Lower leg skin (tissue), 4 donors: ENCODE measurements at regions not wholly inside any gene's neighbourhood (a gene's known extent, or its start where the extent isn't known, plus 50 kb on each side); places are given as distances from the start of the nearest gene placed in this dataset.
A peak's percentile ranks its signal among the peaks of the same experiment; 100 is the strongest.

Source experiments
- DNase-seq, 2 donors: peaks; one replicate each; pipeline ENCODE4 v3.0.0-alpha.2; 2019; ENCODE audit warnings: low spot score in 2 of 2
- H3K4me3 ChIP-seq: fragments of 200-600 bp; sonication (generic); 2 replicates; pipeline ENCODE4 v1.5.1; 2017; ENCODE audit warnings: mild to moderate bottlenecking, low read depth; ENCODE audit not compliant: poor library complexity, severe bottlenecking
- POLR2A ChIP-seq, 2 donors: fragments of 450-650 bp; IDR thresholded peaks; one replicate each; pipeline ENCODE4 v1.6.1; 2016 to 2017; ENCODE audit warnings: antibody characterized with exemption in 2 of 2, mild to moderate bottlenecking in 1 of 2, moderate library complexity in 1 of 2
- WGBS, 2 donors: methylation state at CpG; one replicate each; pipeline ENCODE4 v1.1.5; 2018; 5-methylcytosine and 5-hydroxymethylcytosine counted together
- intact Hi-C: fragments of 100-400 bp; cut with DNase I; formaldehyde crosslinking; loops from one replicate; pipeline ENCODE4 v1.15.0; 2023; ENCODE audit warnings: low total_unique reads
- TF ChIP-seq, protein P1 (sequence below), 3 donors: fragments of 450-650 bp; IDR thresholded peaks; one replicate each; pipeline ENCODE4 v1.5.1; 2016; ENCODE audit warnings: antibody characterized with exemption in 3 of 3, mild to moderate bottlenecking in 3 of 3, moderate library complexity in 2 of 3

DNA sequence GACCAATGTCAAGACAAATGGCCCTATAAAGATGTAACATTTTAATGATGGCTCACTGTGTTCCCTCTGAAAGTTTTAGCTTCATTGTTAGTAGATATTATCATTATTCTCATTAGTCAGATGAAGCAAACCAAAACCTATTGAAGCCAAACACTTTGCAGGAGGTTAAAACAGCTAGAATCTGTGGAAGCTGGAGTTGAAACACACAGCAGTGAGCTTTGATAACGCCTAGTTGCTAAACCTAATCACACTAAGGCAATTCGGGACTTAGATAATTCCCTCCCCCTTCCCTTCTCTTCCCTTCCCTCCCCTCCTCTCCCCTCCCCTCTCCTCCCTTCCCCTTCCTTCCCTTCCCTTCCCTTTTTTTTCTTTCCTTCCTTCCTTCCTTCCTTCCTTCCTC, 165.7 kb downstream of the TRIB2 start:
- 70 to 74% methylated on average over 2 of the region's 2 CpGs for WGBS, 2 donors
- TF ChIP-seq, protein P1, sequence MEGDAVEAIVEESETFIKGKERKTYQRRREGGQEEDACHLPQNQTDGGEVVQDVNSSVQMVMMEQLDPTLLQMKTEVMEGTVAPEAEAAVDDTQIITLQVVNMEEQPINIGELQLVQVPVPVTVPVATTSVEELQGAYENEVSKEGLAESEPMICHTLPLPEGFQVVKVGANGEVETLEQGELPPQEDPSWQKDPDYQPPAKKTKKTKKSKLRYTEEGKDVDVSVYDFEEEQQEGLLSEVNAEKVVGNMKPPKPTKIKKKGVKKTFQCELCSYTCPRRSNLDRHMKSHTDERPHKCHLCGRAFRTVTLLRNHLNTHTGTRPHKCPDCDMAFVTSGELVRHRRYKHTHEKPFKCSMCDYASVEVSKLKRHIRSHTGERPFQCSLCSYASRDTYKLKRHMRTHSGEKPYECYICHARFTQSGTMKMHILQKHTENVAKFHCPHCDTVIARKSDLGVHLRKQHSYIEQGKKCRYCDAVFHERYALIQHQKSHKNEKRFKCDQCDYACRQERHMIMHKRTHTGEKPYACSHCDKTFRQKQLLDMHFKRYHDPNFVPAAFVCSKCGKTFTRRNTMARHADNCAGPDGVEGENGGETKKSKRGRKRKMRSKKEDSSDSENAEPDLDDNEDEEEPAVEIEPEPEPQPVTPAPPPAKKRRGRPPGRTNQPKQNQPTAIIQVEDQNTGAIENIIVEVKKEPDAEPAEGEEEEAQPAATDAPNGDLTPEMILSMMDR (IDR thresholded peaks at IDR 0.05) = no peak
- TF ChIP-seq POLR2A (IDR thresholded peaks at IDR 0.05) = no peak
- no peak overlapping the region for H3K4me3 ChIP-seq
- intact Hi-C loops = no loop called here
- no peak for DNase-seq

DNA sequence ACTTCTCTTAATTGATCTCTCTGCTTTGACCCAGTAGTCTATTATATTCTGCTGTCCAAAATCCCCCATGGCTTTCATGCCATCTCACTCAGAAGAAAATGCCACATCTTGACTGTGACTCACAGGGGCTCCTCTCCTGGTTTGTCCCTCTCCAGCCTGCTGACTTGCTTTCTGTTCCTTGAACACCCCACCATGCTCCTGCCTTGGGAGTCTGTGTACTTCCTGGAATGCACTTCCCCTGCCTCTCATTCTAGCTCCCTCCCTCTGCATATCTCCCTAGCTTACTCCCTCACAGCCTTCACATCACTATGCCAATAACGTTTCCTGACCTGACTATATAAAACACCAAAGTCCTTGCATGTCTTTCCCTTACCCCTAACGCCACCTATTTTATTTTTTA, 167.2 kb downstream of the TRIB2 start:
- no peak for DNase-seq
- WGBS, 2 donors = 77 to 89% methylated on average over 2 of the region's 2 CpGs
- intact Hi-C loops = no loop called here
- no peak for TF ChIP-seq POLR2A (IDR thresholded peaks at IDR 0.05)
- TF ChIP-seq, protein P1 (IDR thresholded peaks at IDR 0.05) = no peak
- H3K4me3 ChIP-seq = no peak overlapping the region

DNA sequence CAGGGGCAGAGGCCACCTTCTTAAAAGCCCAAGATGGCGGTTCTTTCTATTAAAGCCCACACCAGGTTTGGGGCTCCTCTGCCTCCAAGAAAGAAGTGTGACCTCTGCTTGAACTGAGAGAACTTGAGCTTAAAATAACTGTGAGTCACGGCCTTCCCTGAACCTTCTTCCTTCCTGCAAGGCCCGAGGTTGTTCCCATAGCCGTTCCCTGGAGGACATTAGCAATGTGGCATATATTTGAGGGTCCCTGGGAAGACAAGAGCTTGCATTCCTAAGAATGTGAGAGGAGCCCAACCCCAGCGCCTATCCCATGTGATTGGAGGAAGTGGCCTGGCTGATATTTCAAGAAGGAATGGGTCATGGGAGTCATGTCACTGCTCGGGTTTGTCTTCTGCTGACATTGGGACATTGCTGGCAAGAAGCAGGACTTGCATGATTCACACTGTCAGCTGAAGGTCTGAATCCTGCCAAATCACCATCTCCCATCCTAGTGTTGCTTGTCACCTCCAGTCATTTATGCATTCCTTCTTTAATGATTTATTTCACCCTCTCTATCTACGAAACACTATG, 168.1 kb downstream of the TRIB2 start:
- TF ChIP-seq, protein P1 (IDR thresholded peaks at IDR 0.05) = no peak
- no peak for TF ChIP-seq POLR2A (IDR thresholded peaks at IDR 0.05)
- peak; percentile 77 to 91 for DNase-seq
- WGBS, 2 donors = 30 to 47% methylated on average over 7 of the region's 7 CpGs
- intact Hi-C loops = no loop called here
- H3K4me3 ChIP-seq = no peak overlapping the region

DNA sequence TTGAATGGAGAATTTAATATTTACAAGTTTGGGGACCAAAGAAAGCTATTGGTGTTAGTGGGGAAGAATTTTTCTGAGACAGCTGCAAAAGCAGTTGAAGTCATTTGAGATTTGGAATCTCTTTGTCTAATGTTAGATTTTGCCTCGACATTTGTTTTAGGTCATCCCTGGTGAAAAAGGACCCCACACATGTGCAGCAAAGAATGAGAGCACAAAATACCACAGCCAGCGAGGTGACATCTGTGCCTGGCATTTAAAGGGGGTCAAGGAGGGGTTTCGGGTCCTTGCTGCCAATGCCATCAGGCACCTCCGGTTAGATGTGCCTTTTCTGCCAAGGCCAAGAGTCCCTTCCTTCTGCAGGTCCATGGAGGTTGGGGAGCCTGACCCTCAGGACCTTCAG, 173.3 kb downstream of the TRIB2 start:
- WGBS, 2 donors = 76 to 88% methylated on average over 4 of the region's 4 CpGs
- no peak for TF ChIP-seq POLR2A (IDR thresholded peaks at IDR 0.05)
- TF ChIP-seq, protein P1 (IDR thresholded peaks at IDR 0.05) = no peak
- intact Hi-C loops = no loop called here
- no peak overlapping the region for H3K4me3 ChIP-seq
- DNase-seq = no peak

DNA sequence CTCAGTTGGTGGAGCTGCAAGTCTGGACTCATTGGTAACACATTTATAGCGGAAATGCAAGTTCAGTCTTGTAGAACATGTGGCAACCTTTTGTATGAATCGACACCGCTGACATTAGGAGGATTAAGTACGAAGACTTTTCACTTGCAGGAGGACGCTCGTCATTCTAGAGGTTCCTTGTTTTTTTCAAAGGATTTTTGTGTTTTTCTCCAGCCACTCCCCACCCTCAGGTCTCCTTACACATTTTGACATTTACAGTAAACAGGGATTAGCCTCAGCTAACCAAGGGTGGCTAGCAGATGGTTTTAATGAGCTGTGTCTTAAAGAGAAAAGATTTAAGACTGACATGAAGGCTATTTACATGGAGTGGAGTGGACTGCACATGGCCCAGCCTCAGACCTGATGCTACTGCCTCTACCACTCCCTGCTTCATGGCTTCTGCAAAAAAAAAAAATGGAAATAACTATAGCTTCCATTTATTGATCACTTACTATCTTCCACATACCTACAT, 173.8 kb downstream of the TRIB2 start:
- TF ChIP-seq, protein P1 (IDR thresholded peaks at IDR 0.05) = no peak
- no peak for TF ChIP-seq POLR2A (IDR thresholded peaks at IDR 0.05)
- intact Hi-C loops = no loop called here
- no peak for DNase-seq
- no peak overlapping the region for H3K4me3 ChIP-seq
- 76 to 77% methylated on average over 6 of the region's 6 CpGs for WGBS, 2 donors

DNA sequence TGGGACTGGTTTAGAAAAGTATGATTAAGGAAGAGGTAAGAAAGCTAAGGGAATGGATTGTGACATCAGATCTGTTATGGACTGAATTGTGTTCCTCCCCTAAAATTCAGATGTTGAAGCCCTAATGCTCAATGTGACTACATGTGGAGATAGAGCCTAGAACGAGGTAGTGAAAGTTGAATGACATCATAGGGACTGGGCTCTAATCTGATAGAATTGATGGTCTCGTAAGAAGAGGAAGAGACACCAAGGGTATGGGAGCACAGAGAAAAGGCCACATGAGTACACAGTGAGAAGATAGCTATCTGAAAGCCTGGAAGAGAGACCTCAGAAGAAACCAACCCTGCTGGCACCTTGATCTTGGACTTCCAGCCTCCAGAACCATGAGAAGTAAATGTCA, 178.3 kb downstream of the TRIB2 start:
- 72 to 79% methylated on average over 2 of the region's 2 CpGs for WGBS, 2 donors
- TF ChIP-seq POLR2A (IDR thresholded peaks at IDR 0.05) = no peak
- TF ChIP-seq, protein P1 (IDR thresholded peaks at IDR 0.05) = no peak
- DNase-seq = no peak
- intact Hi-C loops = no loop called here
- H3K4me3 ChIP-seq = no peak overlapping the region
